ENCODE measurements at regions not wholly inside any gene's neighbourhood (a gene's known extent, or its start where the extent isn't known, plus 50 kb on each side); places are given as distances from the start of the nearest gene placed in this dataset.
"Not testable (repeated sequence)": the region's sequence is repeated elsewhere in the genome, so short reads cannot be mapped to it uniquely, and the experiment has no call there.

GRCh38 chr16:26860506-26860905 lies 206.2 kb upstream of the C16orf82 start:
- H3K9me3 Mint-ChIP-seq (ENCODE audit: low read depth, unreplicated experiment), result peaks cover 20% of the 10 kb centered on the region
- no TSS peak for BruUV-seq (replicated peaks)
- H3K4me1 Mint-ChIP-seq (ENCODE audit: low read depth, unreplicated experiment), result no peaks in the 10 kb centered on the region
- intact Hi-C loops (cut with micrococcal nuclease; ENCODE audit: unreplicated experiment), result no loop called here
- no peaks in the 10 kb centered on the region for H3K27me3 Mint-ChIP-seq (ENCODE audit: unreplicated experiment)
- H3K36me3 Mint-ChIP-seq (ENCODE audit: insufficient read depth, unreplicated experiment), result no peaks in the 10 kb centered on the region
- no peak for DNase-seq
- no peak for TF ChIP-seq CTCF (IDR thresholded peaks at IDR 0.05; ENCODE audit: unreplicated experiment)
- CTCF ChIA-PET, result no interaction called here
- H3K4me3 Mint-ChIP-seq (ENCODE audit: low read depth, unreplicated experiment), result no peak overlapping the region
- H3K27ac Mint-ChIP-seq (ENCODE audit: unreplicated experiment), result no peak overlapping the region

GRCh38 chr16:26863931-26864330 lies 202.8 kb upstream of the C16orf82 start:
- intact Hi-C loops (cut with micrococcal nuclease; ENCODE audit: unreplicated experiment), result no loop called here
- no peak for TF ChIP-seq CTCF (IDR thresholded peaks at IDR 0.05; ENCODE audit: unreplicated experiment)
- Mint-ChIP-seq H3K27me3 (ENCODE audit: unreplicated experiment) (no peaks in the 10 kb centered on the region), H3K27ac (ENCODE audit: unreplicated experiment) (no peak overlapping the region), H3K4me3 (ENCODE audit: low read depth, unreplicated experiment) (no peak overlapping the region), H3K4me1 (ENCODE audit: low read depth, unreplicated experiment) (no peaks in the 10 kb centered on the region), H3K9me3 (ENCODE audit: low read depth, unreplicated experiment) (peaks cover 16% of the 10 kb centered on the region), H3K36me3 (ENCODE audit: insufficient read depth, unreplicated experiment) (no peaks in the 10 kb centered on the region)
- CTCF ChIA-PET, result no interaction called here
- DNase-seq, result no peak
- no TSS peak for BruUV-seq (replicated peaks)

GRCh38 chr16:26874318-26874717 lies 192.4 kb upstream of the C16orf82 start:
- intact Hi-C loops (cut with micrococcal nuclease; ENCODE audit: unreplicated experiment); H3K4me3 Mint-ChIP-seq (ENCODE audit: low read depth, unreplicated experiment); H3K27me3 Mint-ChIP-seq (ENCODE audit: unreplicated experiment); H3K4me1 Mint-ChIP-seq (ENCODE audit: low read depth, unreplicated experiment); H3K27ac Mint-ChIP-seq (ENCODE audit: unreplicated experiment); DNase-seq; H3K36me3 Mint-ChIP-seq (ENCODE audit: insufficient read depth, unreplicated experiment); BruUV-seq (replicated peaks); CTCF ChIA-PET: not testable (repeated sequence)
- H3K9me3 Mint-ChIP-seq (ENCODE audit: low read depth, unreplicated experiment), result peaks cover 14% of the 10 kb centered on the region

GRCh38 chr16:26877421-26877820 lies 189.3 kb upstream of the C16orf82 start:
- TF ChIP-seq CTCF (IDR thresholded peaks at IDR 0.05; ENCODE audit: unreplicated experiment), result no peak
- CTCF ChIA-PET, result no interaction called here
- DNase-seq, result no peak
- H3K27me3 Mint-ChIP-seq (ENCODE audit: unreplicated experiment), result no peaks in the 10 kb centered on the region
- H3K27ac Mint-ChIP-seq (ENCODE audit: unreplicated experiment), result no peak overlapping the region
- intact Hi-C loops (cut with micrococcal nuclease; ENCODE audit: unreplicated experiment), result no loop called here
- no peak overlapping the region for H3K4me3 Mint-ChIP-seq (ENCODE audit: low read depth, unreplicated experiment)
- no TSS peak for BruUV-seq (replicated peaks)
- H3K9me3 Mint-ChIP-seq (ENCODE audit: low read depth, unreplicated experiment), result peaks cover 8% of the 10 kb centered on the region
- H3K36me3 Mint-ChIP-seq (ENCODE audit: insufficient read depth, unreplicated experiment), result no peaks in the 10 kb centered on the region
- no peaks in the 10 kb centered on the region for H3K4me1 Mint-ChIP-seq (ENCODE audit: low read depth, unreplicated experiment)

GRCh38 chr16:26885674-26886073 lies 181.1 kb upstream of the C16orf82 start:
- no peak for DNase-seq
- intact Hi-C loops (cut with micrococcal nuclease; ENCODE audit: unreplicated experiment), result no loop called here
- Mint-ChIP-seq H3K27ac (ENCODE audit: unreplicated experiment) (no peak overlapping the region), H3K9me3 (ENCODE audit: low read depth, unreplicated experiment) (peaks cover 4% of the 10 kb centered on the region), H3K4me3 (ENCODE audit: low read depth, unreplicated experiment) (no peak overlapping the region), H3K36me3 (ENCODE audit: insufficient read depth, unreplicated experiment) (no peaks in the 10 kb centered on the region), H3K27me3 (ENCODE audit: unreplicated experiment) (no peaks in the 10 kb centered on the region), H3K4me1 (ENCODE audit: low read depth, unreplicated experiment) (no peaks in the 10 kb centered on the region)
- CTCF ChIA-PET, result no interaction called here
- no TSS peak for BruUV-seq (replicated peaks)
- no peak for TF ChIP-seq CTCF (IDR thresholded peaks at IDR 0.05; ENCODE audit: unreplicated experiment)

All from Calu3 (cell line).